ENCODE measurements at regions not wholly inside any gene's neighbourhood (a gene's known extent, or its start where the extent isn't known, plus 50 kb on each side); places are given as distances from the start of the nearest gene placed in this dataset.

DNA sequence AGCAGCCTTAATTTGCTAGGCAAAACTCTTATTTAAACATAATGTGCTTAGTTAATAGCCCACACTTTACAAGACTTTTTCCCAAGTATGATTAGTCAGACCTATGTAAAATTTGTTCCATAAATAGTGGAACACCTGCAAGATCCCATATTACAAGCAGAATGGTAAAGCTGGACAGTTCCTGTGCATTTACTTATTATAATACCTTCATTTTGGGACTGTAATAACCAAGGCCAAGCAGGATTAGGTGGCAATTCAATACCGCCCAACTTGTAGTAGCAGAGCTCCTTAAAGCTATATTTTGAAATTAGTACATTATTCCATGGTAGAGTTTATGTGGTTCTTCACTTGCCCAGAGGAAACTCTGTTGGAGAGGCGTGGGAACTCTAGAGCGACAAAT lies 431.5 kb upstream of the MMADHC start:
- dilution Hi-C loops (cut with MboI; ENCODE audit: extremely low pct_ligation_motif_present, low sequenced_read_pairs), result no loop called here
- no peaks in the 10 kb centered on the region for H3K27me3 ChIP-seq (ENCODE audit: control insufficient read depth, extremely low read depth, insufficient read depth, low read length)
- no peak for TF ChIP-seq EZH2 (IDR thresholded peaks at IDR 0.05; ENCODE audit: low read length)
- TF ChIP-seq, protein P1, sequence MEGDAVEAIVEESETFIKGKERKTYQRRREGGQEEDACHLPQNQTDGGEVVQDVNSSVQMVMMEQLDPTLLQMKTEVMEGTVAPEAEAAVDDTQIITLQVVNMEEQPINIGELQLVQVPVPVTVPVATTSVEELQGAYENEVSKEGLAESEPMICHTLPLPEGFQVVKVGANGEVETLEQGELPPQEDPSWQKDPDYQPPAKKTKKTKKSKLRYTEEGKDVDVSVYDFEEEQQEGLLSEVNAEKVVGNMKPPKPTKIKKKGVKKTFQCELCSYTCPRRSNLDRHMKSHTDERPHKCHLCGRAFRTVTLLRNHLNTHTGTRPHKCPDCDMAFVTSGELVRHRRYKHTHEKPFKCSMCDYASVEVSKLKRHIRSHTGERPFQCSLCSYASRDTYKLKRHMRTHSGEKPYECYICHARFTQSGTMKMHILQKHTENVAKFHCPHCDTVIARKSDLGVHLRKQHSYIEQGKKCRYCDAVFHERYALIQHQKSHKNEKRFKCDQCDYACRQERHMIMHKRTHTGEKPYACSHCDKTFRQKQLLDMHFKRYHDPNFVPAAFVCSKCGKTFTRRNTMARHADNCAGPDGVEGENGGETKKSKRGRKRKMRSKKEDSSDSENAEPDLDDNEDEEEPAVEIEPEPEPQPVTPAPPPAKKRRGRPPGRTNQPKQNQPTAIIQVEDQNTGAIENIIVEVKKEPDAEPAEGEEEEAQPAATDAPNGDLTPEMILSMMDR (optimal IDR thresholded peaks at IDR 0.05 in 1 of 3, IDR thresholded peaks at IDR 0.05 in 1 of 3, conservative IDR thresholded peaks at IDR 0.05 in 1 of 3; ENCODE audit: extremely low read depth in 1 of 3, insufficient read depth in 2 of 3, low read length in 3 of 3), result no peak
- H3K9me1 ChIP-seq (ENCODE audit: control insufficient read depth, extremely low read depth, insufficient read depth, low read length), result no peaks in the 10 kb centered on the region
- no peaks in the 10 kb centered on the region for H3K4me1 ChIP-seq (ENCODE audit: control insufficient read depth, extremely low read depth, insufficient read depth, low read length)
- no peak overlapping the region for H3K9ac ChIP-seq (ENCODE audit: control insufficient read depth, extremely low read depth, insufficient read depth, low read length)
- no peaks in the 10 kb centered on the region for H4K20me1 ChIP-seq (ENCODE audit: control insufficient read depth, extremely low read depth, insufficient read depth, low read length)
- no peak overlapping the region for H3K27ac ChIP-seq (ENCODE audit: control insufficient read depth, insufficient read depth, low read length)
- H3K4me2 ChIP-seq (ENCODE audit: control insufficient read depth, extremely low read depth, insufficient read depth, low read depth, low read length), result no peak overlapping the region
- DNase-seq (ENCODE audit: low read depth, low spot score), result no peak
- no peak for FAIRE-seq
- no peaks in the 10 kb centered on the region for H3K79me2 ChIP-seq (ENCODE audit: control insufficient read depth, insufficient read depth, low read length)
- H3K4me3 ChIP-seq (ENCODE audit: control insufficient read depth in 2 of 3, extremely low read depth in 1 of 3, insufficient read depth in 2 of 3, low read depth in 1 of 3, low read length in 3 of 3), result no peak overlapping the region
- no peaks in the 10 kb centered on the region for H3K36me3 ChIP-seq (ENCODE audit: control insufficient read depth in 2 of 2, extremely low read depth in 1 of 2, insufficient read depth in 2 of 2, low read length in 2 of 2)
- H2AFZ ChIP-seq (ENCODE audit: control insufficient read depth, low read length), result no peak overlapping the region
- H3K9me3 ChIP-seq (ENCODE audit: control insufficient read depth, low read depth, low read length), result no peaks in the 10 kb centered on the region

DNA sequence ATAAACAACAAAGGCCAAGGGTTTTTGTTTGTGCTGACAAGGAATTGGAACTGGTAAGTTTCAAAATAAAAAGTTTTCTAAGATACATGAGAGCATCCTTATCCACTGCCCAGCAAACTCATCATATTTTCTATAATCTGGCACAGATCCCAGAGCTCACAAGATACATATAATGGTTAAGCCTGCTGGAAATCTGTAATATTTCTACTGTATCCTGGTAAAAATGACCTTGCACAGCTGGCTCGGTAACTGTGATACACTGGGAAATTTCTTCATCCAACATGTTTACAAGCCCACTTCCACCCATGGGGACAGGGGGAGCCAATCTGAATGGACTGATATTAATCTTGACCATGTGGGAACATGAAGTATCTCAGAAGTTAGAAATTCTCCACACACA lies 425.4 kb upstream of the MMADHC start:
- H3K4me1 ChIP-seq (ENCODE audit: control insufficient read depth, extremely low read depth, insufficient read depth, low read length), result peaks cover 6% of the 10 kb centered on the region
- no peaks in the 10 kb centered on the region for H4K20me1 ChIP-seq (ENCODE audit: control insufficient read depth, extremely low read depth, insufficient read depth, low read length)
- DNase-seq (ENCODE audit: low read depth, low spot score), result no peak
- no peak overlapping the region for H3K4me3 ChIP-seq (ENCODE audit: control insufficient read depth in 2 of 3, extremely low read depth in 1 of 3, insufficient read depth in 2 of 3, low read depth in 1 of 3, low read length in 3 of 3)
- no peak overlapping the region for H3K9ac ChIP-seq (ENCODE audit: control insufficient read depth, extremely low read depth, insufficient read depth, low read length)
- H3K27ac ChIP-seq (ENCODE audit: control insufficient read depth, insufficient read depth, low read length), result no peak overlapping the region
- FAIRE-seq, result no peak
- H3K79me2 ChIP-seq (ENCODE audit: control insufficient read depth, insufficient read depth, low read length), result no peaks in the 10 kb centered on the region
- no peaks in the 10 kb centered on the region for H3K27me3 ChIP-seq (ENCODE audit: control insufficient read depth, extremely low read depth, insufficient read depth, low read length)
- dilution Hi-C loops (cut with MboI; ENCODE audit: extremely low pct_ligation_motif_present, low sequenced_read_pairs), result no loop called here
- no peaks in the 10 kb centered on the region for H3K36me3 ChIP-seq (ENCODE audit: control insufficient read depth in 2 of 2, extremely low read depth in 1 of 2, insufficient read depth in 2 of 2, low read length in 2 of 2)
- no peaks in the 10 kb centered on the region for H3K9me1 ChIP-seq (ENCODE audit: control insufficient read depth, extremely low read depth, insufficient read depth, low read length)
- TF ChIP-seq EZH2 (IDR thresholded peaks at IDR 0.05; ENCODE audit: low read length), result no peak
- TF ChIP-seq, protein P1 (optimal IDR thresholded peaks at IDR 0.05 in 1 of 3, IDR thresholded peaks at IDR 0.05 in 1 of 3, conservative IDR thresholded peaks at IDR 0.05 in 1 of 3; ENCODE audit: extremely low read depth in 1 of 3, insufficient read depth in 2 of 3, low read length in 3 of 3), result no peak
- H3K4me2 ChIP-seq (ENCODE audit: control insufficient read depth, extremely low read depth, insufficient read depth, low read depth, low read length), result no peak overlapping the region
- no peaks in the 10 kb centered on the region for H3K9me3 ChIP-seq (ENCODE audit: control insufficient read depth, low read depth, low read length)
- H2AFZ ChIP-seq (ENCODE audit: control insufficient read depth, low read length), result no peak overlapping the region

Data from keratinocyte (primary cell).